ENCODE measurements at regions not wholly inside any gene's neighbourhood (a gene's known extent, or its start where the extent isn't known, plus 50 kb on each side); places are given as distances from the start of the nearest gene placed in this dataset.

DNA sequence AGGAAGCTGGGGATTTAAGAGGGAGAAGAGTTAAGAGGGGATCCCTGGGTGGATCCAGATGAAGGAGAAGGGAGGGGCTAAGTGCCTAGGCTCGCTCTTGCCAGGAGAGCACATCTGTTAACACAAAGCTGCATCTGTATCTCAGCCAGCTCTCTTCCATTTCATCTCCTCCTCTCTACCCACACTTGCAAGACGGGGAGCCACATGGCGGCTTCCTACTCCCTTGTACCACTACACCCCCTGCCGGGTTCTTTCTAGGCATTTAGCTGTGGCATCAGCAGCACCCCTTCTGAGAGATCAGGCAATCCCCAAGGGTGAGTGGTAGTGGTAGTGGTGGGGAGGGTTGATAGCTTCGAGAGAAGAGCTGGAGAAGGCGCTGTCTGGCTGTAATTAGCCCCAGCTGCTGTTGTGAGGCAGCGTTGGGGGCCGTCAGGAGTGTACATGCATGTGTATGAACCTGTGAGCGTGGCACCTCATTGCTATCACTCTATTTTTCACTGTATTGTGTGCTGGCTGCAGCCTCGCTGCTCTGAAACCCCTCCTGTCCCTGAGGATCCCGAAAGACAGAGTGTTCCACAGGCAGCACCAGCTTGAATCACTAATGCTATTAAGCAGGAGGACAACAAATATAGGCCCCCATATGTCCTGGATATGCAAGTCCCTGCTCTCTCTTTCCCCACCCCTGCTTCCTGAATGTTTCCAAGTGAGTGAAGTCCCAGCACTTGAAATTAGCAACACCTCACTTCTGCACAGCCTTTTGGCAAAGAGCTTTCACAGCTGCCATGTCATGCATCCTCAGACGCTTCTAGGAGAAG is 73.7 kb downstream of the RTL9 start:
- no peaks in the 10 kb centered on the region for H3K27me3 ChIP-seq (ENCODE audit: control insufficient read depth in 1 of 2, insufficient read depth in 2 of 2, low read length in 2 of 2)
- DNase-seq (no peak), ATAC-seq (ENCODE audit: poor library complexity) (no peak)
- H3K4me3 ChIP-seq (ENCODE audit: low read length): no peak overlapping the region
- no peak overlapping the region for H3K27ac ChIP-seq (ENCODE audit: low read depth in 1 of 2, low read length in 2 of 2)
- ChIA-PET CTCF (no interaction called here), POLR2A (no interaction called here)
- H3K36me3 ChIP-seq (ENCODE audit: insufficient read depth, low read length): no peaks in the 10 kb centered on the region
- intact Hi-C loops (cut with DNase I, micrococcal nuclease): no loop called here
- Mint-ChIP-seq H3K27ac (no peak overlapping the region), H3K27me3 (peaks cover 8% of the 10 kb centered on the region), H3K36me3 (ENCODE audit: low read depth) (no peaks in the 10 kb centered on the region), H3K9me3 (no peaks in the 10 kb centered on the region), H3K4me1 (ENCODE audit: low read depth) (no peaks in the 10 kb centered on the region), H3K4me3 (no peak overlapping the region)
- H3K9me3 ChIP-seq (ENCODE audit: control insufficient read depth in 1 of 2, insufficient read depth in 1 of 2, low read length in 2 of 2): no peaks in the 10 kb centered on the region
- TF ChIP-seq, protein P1, sequence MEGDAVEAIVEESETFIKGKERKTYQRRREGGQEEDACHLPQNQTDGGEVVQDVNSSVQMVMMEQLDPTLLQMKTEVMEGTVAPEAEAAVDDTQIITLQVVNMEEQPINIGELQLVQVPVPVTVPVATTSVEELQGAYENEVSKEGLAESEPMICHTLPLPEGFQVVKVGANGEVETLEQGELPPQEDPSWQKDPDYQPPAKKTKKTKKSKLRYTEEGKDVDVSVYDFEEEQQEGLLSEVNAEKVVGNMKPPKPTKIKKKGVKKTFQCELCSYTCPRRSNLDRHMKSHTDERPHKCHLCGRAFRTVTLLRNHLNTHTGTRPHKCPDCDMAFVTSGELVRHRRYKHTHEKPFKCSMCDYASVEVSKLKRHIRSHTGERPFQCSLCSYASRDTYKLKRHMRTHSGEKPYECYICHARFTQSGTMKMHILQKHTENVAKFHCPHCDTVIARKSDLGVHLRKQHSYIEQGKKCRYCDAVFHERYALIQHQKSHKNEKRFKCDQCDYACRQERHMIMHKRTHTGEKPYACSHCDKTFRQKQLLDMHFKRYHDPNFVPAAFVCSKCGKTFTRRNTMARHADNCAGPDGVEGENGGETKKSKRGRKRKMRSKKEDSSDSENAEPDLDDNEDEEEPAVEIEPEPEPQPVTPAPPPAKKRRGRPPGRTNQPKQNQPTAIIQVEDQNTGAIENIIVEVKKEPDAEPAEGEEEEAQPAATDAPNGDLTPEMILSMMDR (IDR thresholded peaks at IDR 0.05): no peak
- no peaks in the 10 kb centered on the region for H3K4me1 ChIP-seq (ENCODE audit: insufficient read depth, low read length)

DNA sequence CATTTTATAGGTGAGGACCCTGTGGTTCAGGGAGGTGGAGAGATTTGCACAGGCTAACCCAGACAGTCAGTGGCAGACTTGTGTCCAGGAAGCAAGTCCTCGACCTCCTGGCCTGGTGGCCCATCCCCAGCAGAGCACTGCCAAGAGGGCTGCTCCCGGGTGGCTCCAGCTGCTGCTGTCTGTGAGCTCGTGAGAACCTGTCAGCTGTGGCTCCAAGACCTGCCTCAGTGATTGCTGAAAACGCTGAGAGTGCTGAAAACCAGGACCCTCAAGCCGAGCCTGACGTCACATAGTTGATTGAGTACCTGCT is 74.2 kb downstream of the RTL9 start:
- Mint-ChIP-seq H3K27me3 (peaks cover 8% of the 10 kb centered on the region), H3K36me3 (ENCODE audit: low read depth) (no peaks in the 10 kb centered on the region), H3K27ac (no peak overlapping the region), H3K4me3 (no peak overlapping the region), H3K9me3 (no peaks in the 10 kb centered on the region), H3K4me1 (ENCODE audit: low read depth) (no peaks in the 10 kb centered on the region)
- H3K27ac ChIP-seq (ENCODE audit: low read depth in 1 of 2, low read length in 2 of 2): no peak overlapping the region
- TF ChIP-seq, protein P1 (IDR thresholded peaks at IDR 0.05): no peak
- no peaks in the 10 kb centered on the region for H3K36me3 ChIP-seq (ENCODE audit: insufficient read depth, low read length)
- ATAC-seq (ENCODE audit: poor library complexity) (no peak), DNase-seq (no peak)
- CTCF ChIA-PET: no interaction called here
- no peak overlapping the region for H3K4me3 ChIP-seq (ENCODE audit: low read length)
- H3K27me3 ChIP-seq (ENCODE audit: control insufficient read depth in 1 of 2, insufficient read depth in 2 of 2, low read length in 2 of 2): no peaks in the 10 kb centered on the region
- intact Hi-C loops (cut with DNase I, micrococcal nuclease): no loop called here
- POLR2A ChIA-PET: no interaction called here
- no peaks in the 10 kb centered on the region for H3K9me3 ChIP-seq (ENCODE audit: control insufficient read depth in 1 of 2, insufficient read depth in 1 of 2, low read length in 2 of 2)
- H3K4me1 ChIP-seq (ENCODE audit: insufficient read depth, low read length): no peaks in the 10 kb centered on the region

DNA sequence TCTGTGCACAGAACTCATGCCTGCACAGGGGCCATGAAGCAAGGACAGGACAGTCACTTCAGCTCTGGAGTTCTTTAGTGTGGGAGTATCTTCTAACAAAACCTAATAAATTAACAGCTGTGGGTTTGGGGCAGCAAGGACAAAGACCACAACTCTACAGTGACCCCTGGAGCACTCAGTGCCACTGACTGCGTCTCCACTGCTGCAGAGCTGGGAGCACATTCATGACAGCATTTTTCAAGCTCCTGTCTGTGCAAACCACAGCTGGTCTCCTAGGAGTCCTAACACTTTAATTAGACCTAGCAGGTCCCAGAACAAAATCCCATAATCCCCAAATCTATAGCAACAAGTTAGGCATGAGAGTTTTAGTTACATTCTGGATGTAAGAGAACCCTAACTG is 76.5 kb downstream of the RTL9 start:
- Mint-ChIP-seq H3K4me1 (ENCODE audit: low read depth) (no peaks in the 10 kb centered on the region), H3K36me3 (ENCODE audit: low read depth) (no peaks in the 10 kb centered on the region), H3K4me3 (no peak overlapping the region), H3K27ac (no peak overlapping the region), H3K27me3 (peaks cover 8% of the 10 kb centered on the region), H3K9me3 (no peaks in the 10 kb centered on the region)
- H3K27ac ChIP-seq (ENCODE audit: low read depth in 1 of 2, low read length in 2 of 2): no peak overlapping the region
- TF ChIP-seq, protein P1 (IDR thresholded peaks at IDR 0.05): no peak
- no peaks in the 10 kb centered on the region for H3K4me1 ChIP-seq (ENCODE audit: insufficient read depth, low read length)
- intact Hi-C loops (cut with DNase I, micrococcal nuclease): no loop called here
- ChIA-PET POLR2A (no interaction called here), CTCF (no interaction called here)
- H3K4me3 ChIP-seq (ENCODE audit: low read length): no peak overlapping the region
- no peaks in the 10 kb centered on the region for H3K27me3 ChIP-seq (ENCODE audit: control insufficient read depth in 1 of 2, insufficient read depth in 2 of 2, low read length in 2 of 2)
- no peak for DNase-seq
- no peaks in the 10 kb centered on the region for H3K9me3 ChIP-seq (ENCODE audit: control insufficient read depth in 1 of 2, insufficient read depth in 1 of 2, low read length in 2 of 2)
- H3K36me3 ChIP-seq (ENCODE audit: insufficient read depth, low read length): no peaks in the 10 kb centered on the region
- no peak for ATAC-seq (ENCODE audit: poor library complexity)

Data from CD4-positive, alpha-beta T cell (primary cell).